Progenitor cell of endocrine pancreas (in vitro differentiated cells): ENCODE measurements at regions not wholly inside any gene's neighbourhood (a gene's known extent, or its start where the extent isn't known, plus 50 kb on each side); places are given as distances from the start of the nearest gene placed in this dataset.

Experiments
- DNase-seq: peaks from one replicate; pipeline ENCODE4 v3.0.0; 2021; ENCODE audit warnings: low spot score; ENCODE audit not compliant: unreplicated experiment
- H3K27ac Mint-ChIP-seq: 2 replicates; pipeline ENCODE4 v1.8.0; 2021; ENCODE audit warnings: mild to moderate bottlenecking, moderate library complexity, mixed read lengths
- H3K27me3 Mint-ChIP-seq: 2 replicates; pipeline ENCODE4 v1.8.0; 2021; ENCODE audit warnings: mixed read lengths
- H3K36me3 Mint-ChIP-seq: 2 replicates; pipeline ENCODE4 v1.8.0; 2022; ENCODE audit warnings: mixed read lengths; ENCODE audit not compliant: insufficient read depth
- H3K4me1 Mint-ChIP-seq: 2 replicates; pipeline ENCODE4 v1.8.0; 2021; ENCODE audit warnings: low read depth, mixed read lengths
- H3K4me3 Mint-ChIP-seq: 2 replicates; pipeline ENCODE4 v1.8.0; 2021; ENCODE audit warnings: low read depth, mild to moderate bottlenecking, moderate library complexity, mixed read lengths
- H3K9me3 Mint-ChIP-seq: 2 replicates; pipeline ENCODE4 v1.8.0; 2021; ENCODE audit warnings: low read depth, mixed read lengths
- TF ChIP-seq, protein P1 (sequence below): fragments of 200-600 bp; sonication (generic); IDR thresholded peaks from one replicate; pipeline ENCODE4 v1.5.0; 2021; ENCODE audit warnings: antibody characterized with exemption, mild to moderate bottlenecking; ENCODE audit not compliant: unreplicated experiment

DNA sequence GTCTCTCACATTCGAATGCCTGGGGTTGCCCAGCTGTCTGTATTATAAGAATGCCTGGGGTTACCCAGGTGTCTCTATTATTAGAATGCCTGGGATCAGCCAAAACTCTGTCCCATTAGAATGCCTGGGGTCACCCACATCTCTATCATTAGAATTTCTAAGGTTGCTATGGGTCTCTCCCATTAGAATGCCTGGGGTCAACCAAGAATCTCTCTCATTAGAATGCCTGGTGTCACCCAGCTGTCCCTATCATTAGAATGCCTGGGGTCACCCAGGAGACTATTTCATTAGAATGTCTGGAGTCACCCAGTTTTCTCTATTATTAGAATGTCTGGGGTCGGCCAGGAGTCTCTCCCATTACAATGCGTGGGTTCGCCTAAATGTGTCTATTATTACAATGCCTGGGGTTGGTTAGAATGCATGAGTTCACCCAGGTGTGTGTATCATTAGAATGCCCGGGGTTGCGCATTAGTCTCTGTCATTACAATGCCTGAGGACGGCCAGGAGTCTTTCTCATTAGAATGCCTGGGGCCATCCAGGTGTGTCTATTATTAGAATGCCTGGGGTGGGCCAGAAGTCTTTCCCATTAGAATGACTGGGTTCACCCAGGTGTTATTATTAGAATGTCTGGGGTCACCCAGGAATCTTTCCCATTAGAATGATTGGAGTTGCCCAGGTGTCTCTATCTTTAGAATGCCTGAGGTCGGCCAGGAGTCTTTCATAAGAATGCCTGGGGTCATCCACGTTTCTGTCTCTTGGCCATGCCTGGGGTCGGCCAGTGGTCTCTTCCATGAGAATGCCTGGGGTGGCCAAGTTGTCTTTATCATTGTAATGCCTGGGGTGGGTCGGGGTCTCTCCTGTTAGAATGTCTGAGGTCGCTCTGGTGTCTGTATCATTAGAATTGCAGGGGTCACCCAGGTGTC is 59.6 kb downstream of the RNF187 start:
- Mint-ChIP-seq H3K4me1 (no peaks in the 10 kb centered on the region), H3K27me3 (peaks cover 34% of the 10 kb centered on the region), H3K4me3 (no peak overlapping the region), H3K9me3 (no peaks in the 10 kb centered on the region), H3K27ac (no peak overlapping the region), H3K36me3 (no peaks in the 10 kb centered on the region)
- TF ChIP-seq, protein P1, sequence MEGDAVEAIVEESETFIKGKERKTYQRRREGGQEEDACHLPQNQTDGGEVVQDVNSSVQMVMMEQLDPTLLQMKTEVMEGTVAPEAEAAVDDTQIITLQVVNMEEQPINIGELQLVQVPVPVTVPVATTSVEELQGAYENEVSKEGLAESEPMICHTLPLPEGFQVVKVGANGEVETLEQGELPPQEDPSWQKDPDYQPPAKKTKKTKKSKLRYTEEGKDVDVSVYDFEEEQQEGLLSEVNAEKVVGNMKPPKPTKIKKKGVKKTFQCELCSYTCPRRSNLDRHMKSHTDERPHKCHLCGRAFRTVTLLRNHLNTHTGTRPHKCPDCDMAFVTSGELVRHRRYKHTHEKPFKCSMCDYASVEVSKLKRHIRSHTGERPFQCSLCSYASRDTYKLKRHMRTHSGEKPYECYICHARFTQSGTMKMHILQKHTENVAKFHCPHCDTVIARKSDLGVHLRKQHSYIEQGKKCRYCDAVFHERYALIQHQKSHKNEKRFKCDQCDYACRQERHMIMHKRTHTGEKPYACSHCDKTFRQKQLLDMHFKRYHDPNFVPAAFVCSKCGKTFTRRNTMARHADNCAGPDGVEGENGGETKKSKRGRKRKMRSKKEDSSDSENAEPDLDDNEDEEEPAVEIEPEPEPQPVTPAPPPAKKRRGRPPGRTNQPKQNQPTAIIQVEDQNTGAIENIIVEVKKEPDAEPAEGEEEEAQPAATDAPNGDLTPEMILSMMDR: no peak
- DNase-seq: no peak

DNA sequence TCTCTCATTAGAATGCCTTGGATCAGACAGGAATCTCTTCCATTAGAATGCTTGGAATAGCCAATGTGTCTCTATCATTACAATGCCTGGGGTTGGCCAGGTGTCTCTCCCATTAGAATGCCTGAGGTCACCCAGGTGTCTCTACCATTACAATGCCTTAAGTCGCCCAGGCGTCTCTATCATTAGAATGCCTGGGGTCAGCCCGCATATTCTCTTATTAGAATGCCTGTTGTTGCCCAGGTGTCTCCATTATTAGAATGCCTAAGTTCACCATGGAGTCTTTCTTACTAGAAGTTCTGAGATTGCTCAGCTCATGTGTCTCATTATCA is 60.2 kb downstream of the RNF187 start:
- Mint-ChIP-seq H3K27me3 (peaks cover 38% of the 10 kb centered on the region), H3K27ac (no peak overlapping the region), H3K4me3 (no peak overlapping the region), H3K9me3 (no peaks in the 10 kb centered on the region), H3K4me1 (no peaks in the 10 kb centered on the region), H3K36me3 (no peaks in the 10 kb centered on the region)
- TF ChIP-seq, protein P1: no peak
- no peak for DNase-seq

DNA sequence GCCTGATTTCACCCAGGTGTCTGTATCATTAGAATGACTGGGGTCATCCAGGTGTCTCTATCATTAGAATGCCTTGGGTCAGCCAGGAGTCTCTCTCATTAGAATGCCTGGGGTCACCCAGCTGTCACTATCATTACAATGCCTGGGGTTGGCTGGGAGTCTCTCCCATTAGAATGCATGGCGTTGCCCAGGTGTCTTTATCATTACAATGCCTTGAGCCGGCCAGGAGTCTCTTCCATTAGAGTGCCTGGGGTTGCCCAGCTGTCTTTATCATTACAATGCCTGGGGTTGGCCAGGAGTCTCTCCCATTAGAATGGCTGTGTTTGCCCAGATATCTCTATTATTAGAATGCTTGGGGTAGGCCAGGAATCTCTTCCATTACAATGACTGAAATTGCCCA is 61.6 kb downstream of the RNF187 start:
- H3K4me3 Mint-ChIP-seq: no peak overlapping the region
- no peaks in the 10 kb centered on the region for H3K9me3 Mint-ChIP-seq
- H3K4me1 Mint-ChIP-seq: no peaks in the 10 kb centered on the region
- DNase-seq: no peak
- TF ChIP-seq, protein P1: no peak
- H3K36me3 Mint-ChIP-seq: no peaks in the 10 kb centered on the region
- no peak overlapping the region for H3K27ac Mint-ChIP-seq
- H3K27me3 Mint-ChIP-seq: peaks cover 44% of the 10 kb centered on the region

DNA sequence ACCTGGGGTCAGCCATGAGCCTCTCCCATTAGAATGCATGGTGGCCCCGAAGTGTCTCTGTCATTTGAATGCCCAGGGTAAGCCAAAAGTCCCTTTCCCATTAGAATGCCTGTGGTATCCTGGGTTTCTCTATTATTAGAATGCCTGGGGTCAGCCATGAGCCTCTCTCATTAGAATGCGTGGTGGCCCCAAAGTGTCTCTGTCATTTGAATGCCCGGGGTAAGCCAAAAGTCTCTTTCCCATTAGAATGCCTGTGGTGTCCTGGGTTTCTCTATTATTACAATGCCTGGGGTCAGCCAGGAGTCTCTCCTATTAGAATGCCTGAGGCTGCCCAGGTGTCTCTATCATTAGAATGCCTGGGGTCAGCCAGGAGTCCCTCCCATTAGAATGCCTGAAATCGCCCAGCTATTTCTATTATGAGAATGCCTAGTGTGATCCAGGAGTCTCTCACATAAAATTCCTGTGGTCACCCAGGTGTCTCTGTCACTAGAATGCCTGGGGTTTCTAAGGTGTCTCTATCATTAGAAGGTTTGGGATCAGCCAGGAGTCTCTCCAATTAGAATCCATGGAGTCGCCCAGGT is 65.5 kb downstream of the RNF187 start:
- Mint-ChIP-seq H3K27ac (no peak overlapping the region), H3K9me3 (peaks cover 2% of the 10 kb centered on the region), H3K36me3 (no peaks in the 10 kb centered on the region), H3K4me1 (no peaks in the 10 kb centered on the region), H3K4me3 (no peak overlapping the region), H3K27me3 (peaks cover 43% of the 10 kb centered on the region)
- TF ChIP-seq, protein P1: no peak
- DNase-seq: no peak

DNA sequence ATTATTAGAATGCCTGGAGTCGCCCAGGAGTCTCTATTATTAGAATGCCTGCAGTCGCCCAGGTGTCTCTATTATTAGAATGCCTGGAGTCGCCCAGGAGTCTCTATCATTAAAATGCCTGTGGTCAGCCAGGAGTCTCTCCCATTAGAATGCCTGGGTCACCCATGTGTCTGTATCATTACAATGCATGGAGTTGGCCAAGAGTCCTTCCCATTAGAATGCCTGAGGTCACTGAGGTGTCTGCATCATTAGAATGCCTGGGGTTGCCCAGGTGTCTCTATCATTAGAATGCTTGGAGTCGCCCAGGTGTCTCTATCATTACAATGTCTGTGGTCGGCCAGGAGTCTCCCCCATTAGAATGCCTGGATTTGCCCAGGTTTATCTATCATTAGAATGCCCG is 66.9 kb downstream of the RNF187 start:
- Mint-ChIP-seq H3K27me3 (peaks cover 43% of the 10 kb centered on the region), H3K9me3 (peaks cover 2% of the 10 kb centered on the region), H3K27ac (no peak overlapping the region), H3K4me3 (no peak overlapping the region), H3K36me3 (no peaks in the 10 kb centered on the region), H3K4me1 (no peaks in the 10 kb centered on the region)
- DNase-seq: no peak
- TF ChIP-seq, protein P1: no peak
